Tibial nerve (tissue), 3 donors: ENCODE measurements at regions not wholly inside any gene's neighbourhood (a gene's known extent, or its start where the extent isn't known, plus 50 kb on each side); places are given as distances from the start of the nearest gene placed in this dataset.

Experiments used
- CTCF ChIP-seq, 5 experiments: fragments of 200-600 bp in 3 of 5; fragments of 450-650 bp in 2 of 5; sonication (generic) in 3 of 5; IDR thresholded peaks; one replicate each; pipeline ENCODE4 v1.5.1; 2016 to 2019; ENCODE audit warnings: antibody characterized with exemption in 5 of 5, mild to moderate bottlenecking in 3 of 5, moderate library complexity in 2 of 5
- POLR2A ChIP-seq, 2 donors: fragments of 450-650 bp; IDR thresholded peaks; one replicate each; pipeline ENCODE4 v1.6.1; 2017; ENCODE audit warnings: antibody characterized with exemption in 2 of 2, mild to moderate bottlenecking in 2 of 2, moderate library complexity in 2 of 2

- TF ChIP-seq POLR2A (IDR thresholded peaks at IDR 0.05), result no peak
- TF ChIP-seq CTCF (IDR thresholded peaks at IDR 0.05), result no peak
These were observed 84.7 kb upstream of the HIVEP3 start for GRCh38 chr1:42003433-42003832.
